ENCODE measurements at regions not wholly inside any gene's neighbourhood (a gene's known extent, or its start where the extent isn't known, plus 50 kb on each side); places are given as distances from the start of the nearest gene placed in this dataset.

DNA sequence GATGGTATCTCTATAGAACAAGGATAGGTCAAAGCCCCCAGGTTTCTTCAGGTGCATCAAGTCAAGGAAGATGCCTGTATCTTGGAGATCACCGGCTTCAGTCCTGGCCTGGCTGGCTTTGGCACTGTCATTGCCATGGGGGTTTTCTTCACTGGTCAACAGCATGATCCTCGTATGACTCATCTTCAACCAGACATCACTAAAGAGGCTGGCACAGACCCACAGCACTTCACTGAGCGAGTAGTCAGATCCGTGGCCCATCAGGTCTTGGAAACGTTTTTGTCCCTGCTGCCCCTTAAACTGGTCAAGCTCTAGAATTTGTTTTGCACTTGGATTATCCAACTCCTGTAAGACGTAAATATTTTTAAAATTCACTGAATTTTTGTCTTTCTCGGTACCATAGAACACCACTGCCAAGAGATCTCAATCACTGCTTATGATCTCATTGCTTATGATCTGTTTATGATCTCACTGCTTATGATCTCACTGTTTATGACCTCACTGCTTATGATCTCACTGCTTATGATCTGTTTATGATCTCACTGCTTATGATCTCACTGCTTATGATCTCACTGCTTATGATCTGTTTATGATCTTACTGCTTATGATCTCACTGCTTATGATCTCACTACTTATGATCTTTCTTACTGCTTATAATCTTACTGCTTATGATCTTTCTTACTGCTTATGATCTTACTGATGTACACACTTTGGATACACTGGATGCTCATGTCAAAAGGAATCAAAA, 135.2 kb downstream of the CYP26A1 start:
- TF ChIP-seq POLR2AphosphoS5 (IDR thresholded peaks at IDR 0.05) (no peak), MXI1 (conservative IDR thresholded peaks at IDR 0.05; ENCODE audit: poor library complexity, severe bottlenecking) (no peak), EP300 (conservative IDR thresholded peaks at IDR 0.05; ENCODE audit: poor library complexity, severe bottlenecking) (no peak), EZH2 (IDR thresholded peaks at IDR 0.05; ENCODE audit: borderline replicate concordance, insufficient read depth, low read length, poor library complexity, severe bottlenecking) (no peak), RAD21 (conservative IDR thresholded peaks at IDR 0.05) (no peak)
- TF ChIP-seq, protein P1, sequence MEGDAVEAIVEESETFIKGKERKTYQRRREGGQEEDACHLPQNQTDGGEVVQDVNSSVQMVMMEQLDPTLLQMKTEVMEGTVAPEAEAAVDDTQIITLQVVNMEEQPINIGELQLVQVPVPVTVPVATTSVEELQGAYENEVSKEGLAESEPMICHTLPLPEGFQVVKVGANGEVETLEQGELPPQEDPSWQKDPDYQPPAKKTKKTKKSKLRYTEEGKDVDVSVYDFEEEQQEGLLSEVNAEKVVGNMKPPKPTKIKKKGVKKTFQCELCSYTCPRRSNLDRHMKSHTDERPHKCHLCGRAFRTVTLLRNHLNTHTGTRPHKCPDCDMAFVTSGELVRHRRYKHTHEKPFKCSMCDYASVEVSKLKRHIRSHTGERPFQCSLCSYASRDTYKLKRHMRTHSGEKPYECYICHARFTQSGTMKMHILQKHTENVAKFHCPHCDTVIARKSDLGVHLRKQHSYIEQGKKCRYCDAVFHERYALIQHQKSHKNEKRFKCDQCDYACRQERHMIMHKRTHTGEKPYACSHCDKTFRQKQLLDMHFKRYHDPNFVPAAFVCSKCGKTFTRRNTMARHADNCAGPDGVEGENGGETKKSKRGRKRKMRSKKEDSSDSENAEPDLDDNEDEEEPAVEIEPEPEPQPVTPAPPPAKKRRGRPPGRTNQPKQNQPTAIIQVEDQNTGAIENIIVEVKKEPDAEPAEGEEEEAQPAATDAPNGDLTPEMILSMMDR (IDR thresholded peaks at IDR 0.05; ENCODE audit: poor library complexity, severe bottlenecking): no peak
- TF ChIP-seq, protein P2, sequence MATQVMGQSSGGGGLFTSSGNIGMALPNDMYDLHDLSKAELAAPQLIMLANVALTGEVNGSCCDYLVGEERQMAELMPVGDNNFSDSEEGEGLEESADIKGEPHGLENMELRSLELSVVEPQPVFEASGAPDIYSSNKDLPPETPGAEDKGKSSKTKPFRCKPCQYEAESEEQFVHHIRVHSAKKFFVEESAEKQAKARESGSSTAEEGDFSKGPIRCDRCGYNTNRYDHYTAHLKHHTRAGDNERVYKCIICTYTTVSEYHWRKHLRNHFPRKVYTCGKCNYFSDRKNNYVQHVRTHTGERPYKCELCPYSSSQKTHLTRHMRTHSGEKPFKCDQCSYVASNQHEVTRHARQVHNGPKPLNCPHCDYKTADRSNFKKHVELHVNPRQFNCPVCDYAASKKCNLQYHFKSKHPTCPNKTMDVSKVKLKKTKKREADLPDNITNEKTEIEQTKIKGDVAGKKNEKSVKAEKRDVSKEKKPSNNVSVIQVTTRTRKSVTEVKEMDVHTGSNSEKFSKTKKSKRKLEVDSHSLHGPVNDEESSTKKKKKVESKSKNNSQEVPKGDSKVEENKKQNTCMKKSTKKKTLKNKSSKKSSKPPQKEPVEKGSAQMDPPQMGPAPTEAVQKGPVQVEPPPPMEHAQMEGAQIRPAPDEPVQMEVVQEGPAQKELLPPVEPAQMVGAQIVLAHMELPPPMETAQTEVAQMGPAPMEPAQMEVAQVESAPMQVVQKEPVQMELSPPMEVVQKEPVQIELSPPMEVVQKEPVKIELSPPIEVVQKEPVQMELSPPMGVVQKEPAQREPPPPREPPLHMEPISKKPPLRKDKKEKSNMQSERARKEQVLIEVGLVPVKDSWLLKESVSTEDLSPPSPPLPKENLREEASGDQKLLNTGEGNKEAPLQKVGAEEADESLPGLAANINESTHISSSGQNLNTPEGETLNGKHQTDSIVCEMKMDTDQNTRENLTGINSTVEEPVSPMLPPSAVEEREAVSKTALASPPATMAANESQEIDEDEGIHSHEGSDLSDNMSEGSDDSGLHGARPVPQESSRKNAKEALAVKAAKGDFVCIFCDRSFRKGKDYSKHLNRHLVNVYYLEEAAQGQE (IDR thresholded peaks at IDR 0.05; ENCODE audit: borderline replicate concordance): no peak

Measured in neural cell (in vitro differentiated cells).